Omental fat pad (tissue), 3 donors: ENCODE measurements at regions not wholly inside any gene's neighbourhood (a gene's known extent, or its start where the extent isn't known, plus 50 kb on each side); places are given as distances from the start of the nearest gene placed in this dataset.

Experiments used
- ATAC-seq: fragments of 150-250 bp; one replicate; pipeline ENCODE4 v1.9.1; 2016; ENCODE audit warnings: mild to moderate bottlenecking, moderate library complexity; ENCODE audit not compliant: low FRiP score
- DNase-seq: peaks from one replicate; pipeline ENCODE4 v3.0.0-alpha.2; 2019; ENCODE audit warnings: low spot score
- TF ChIP-seq, protein P1 (sequence below), 3 donors: fragments of 450-650 bp; IDR thresholded peaks; one replicate each; pipeline ENCODE4 v1.5.1; 2016 to 2017; ENCODE audit warnings: antibody characterized with exemption in 3 of 3, mild to moderate bottlenecking in 3 of 3, moderate library complexity in 2 of 3

DNA sequence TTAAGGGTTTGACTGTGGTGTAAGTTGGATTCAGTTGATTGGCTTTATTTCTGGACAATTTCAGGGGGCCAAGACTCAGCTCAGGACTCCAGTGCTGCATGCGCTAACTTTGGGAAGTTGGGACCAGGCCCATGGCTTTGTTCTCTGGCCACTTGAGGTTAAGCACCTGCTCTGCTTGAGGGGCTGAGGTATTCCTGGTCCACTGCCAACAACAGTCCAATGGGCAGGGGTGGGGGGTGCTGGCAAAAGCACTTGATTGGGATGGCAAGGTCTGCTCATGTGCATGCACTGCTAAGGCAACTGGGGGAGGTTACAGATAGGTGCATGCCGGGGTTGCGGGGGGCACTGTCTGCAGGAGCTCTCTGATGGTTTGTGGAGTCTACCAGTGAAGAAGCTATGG lies 52.6 kb upstream of the ASB17 start:
- TF ChIP-seq, protein P1, sequence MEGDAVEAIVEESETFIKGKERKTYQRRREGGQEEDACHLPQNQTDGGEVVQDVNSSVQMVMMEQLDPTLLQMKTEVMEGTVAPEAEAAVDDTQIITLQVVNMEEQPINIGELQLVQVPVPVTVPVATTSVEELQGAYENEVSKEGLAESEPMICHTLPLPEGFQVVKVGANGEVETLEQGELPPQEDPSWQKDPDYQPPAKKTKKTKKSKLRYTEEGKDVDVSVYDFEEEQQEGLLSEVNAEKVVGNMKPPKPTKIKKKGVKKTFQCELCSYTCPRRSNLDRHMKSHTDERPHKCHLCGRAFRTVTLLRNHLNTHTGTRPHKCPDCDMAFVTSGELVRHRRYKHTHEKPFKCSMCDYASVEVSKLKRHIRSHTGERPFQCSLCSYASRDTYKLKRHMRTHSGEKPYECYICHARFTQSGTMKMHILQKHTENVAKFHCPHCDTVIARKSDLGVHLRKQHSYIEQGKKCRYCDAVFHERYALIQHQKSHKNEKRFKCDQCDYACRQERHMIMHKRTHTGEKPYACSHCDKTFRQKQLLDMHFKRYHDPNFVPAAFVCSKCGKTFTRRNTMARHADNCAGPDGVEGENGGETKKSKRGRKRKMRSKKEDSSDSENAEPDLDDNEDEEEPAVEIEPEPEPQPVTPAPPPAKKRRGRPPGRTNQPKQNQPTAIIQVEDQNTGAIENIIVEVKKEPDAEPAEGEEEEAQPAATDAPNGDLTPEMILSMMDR (IDR thresholded peaks at IDR 0.05) = no peak
- no peak for ATAC-seq

DNA sequence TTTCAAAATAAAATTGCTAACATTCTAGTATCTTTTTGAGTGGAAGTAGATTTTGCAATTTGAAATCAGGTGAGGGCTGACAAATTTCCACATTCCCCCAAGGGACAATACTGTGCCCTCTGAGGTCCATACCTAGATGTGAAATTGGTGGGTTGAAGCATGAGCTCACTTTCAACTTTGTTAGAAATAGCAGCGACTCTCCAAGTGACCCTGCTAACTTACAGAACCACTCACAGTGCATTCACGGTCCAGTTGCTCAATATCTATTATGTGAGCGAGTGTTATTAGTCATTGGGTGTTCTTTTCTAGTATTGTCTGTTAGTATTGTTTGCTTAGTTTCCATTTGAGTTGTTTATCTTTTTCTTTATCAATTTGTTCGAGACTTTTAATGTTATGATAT lies 53.6 kb upstream of the ASB17 start:
- DNase-seq (no peak), ATAC-seq (no peak)
- TF ChIP-seq, protein P1 (IDR thresholded peaks at IDR 0.05) = no peak

More for the DNA sequence above, 52.6 kb upstream of the ASB17 start:
- DNase-seq = no peak

GRCh38 chr1:75986478-75986877 lies 54.3 kb upstream of the ASB17 start:
- DNase-seq (no peak), ATAC-seq (no peak)
- TF ChIP-seq, protein P1 (IDR thresholded peaks at IDR 0.05) = no peak

- TF ChIP-seq, protein P1 (IDR thresholded peaks at IDR 0.05) = no peak
- DNase-seq (no peak), ATAC-seq (no peak)
These were observed 56.9 kb upstream of the ASB17 start for GRCh38 chr1:75989121-75989520.

DNA sequence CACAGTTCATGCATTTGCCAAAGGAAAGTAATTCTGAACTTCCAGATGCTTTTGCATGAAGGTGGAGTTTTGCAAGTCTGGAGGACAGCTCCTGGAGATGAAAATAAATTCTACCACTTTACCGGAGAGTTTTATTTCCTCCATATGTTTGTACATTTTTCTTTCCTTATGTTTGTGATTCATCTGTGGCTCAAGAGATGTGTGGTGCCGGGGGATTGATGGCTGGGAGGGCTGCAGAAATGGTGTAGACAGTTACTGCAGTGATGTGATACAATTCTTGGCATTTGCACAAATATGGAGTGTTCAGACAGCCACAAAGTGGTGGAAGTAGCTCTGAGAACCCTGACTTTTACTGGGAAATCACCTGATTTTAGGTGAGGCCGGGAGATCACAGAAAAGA lies 58.5 kb upstream of the ASB17 start:
- TF ChIP-seq, protein P1 (IDR thresholded peaks at IDR 0.05) = no peak
- ATAC-seq = no peak
- no peak for DNase-seq

GRCh38 chr1:75991497-75992114 lies 59.4 kb upstream of the ASB17 start:
- DNase-seq = peak; percentile 92
- TF ChIP-seq, protein P1 (IDR thresholded peaks at IDR 0.05) = peak in 2 of 3 donors; percentile 20 to 63
- no peak for ATAC-seq

GRCh38 chr1:75992312-75992711 lies 60.1 kb upstream of the ASB17 start:
- TF ChIP-seq, protein P1 (IDR thresholded peaks at IDR 0.05) = no peak
- no peak for DNase-seq
- no peak for ATAC-seq
